Progenitor cell of endocrine pancreas (in vitro differentiated cells): ENCODE measurements at regions not wholly inside any gene's neighbourhood (a gene's known extent, or its start where the extent isn't known, plus 50 kb on each side); places are given as distances from the start of the nearest gene placed in this dataset.

Experiments
- DNase-seq: peaks from one replicate; pipeline ENCODE4 v3.0.0; 2021; ENCODE audit warnings: low spot score; ENCODE audit not compliant: unreplicated experiment
- H3K27ac Mint-ChIP-seq: 2 replicates; pipeline ENCODE4 v1.8.0; 2021; ENCODE audit warnings: mild to moderate bottlenecking, moderate library complexity, mixed read lengths
- H3K27me3 Mint-ChIP-seq: 2 replicates; pipeline ENCODE4 v1.8.0; 2021; ENCODE audit warnings: mixed read lengths
- H3K36me3 Mint-ChIP-seq: 2 replicates; pipeline ENCODE4 v1.8.0; 2022; ENCODE audit warnings: mixed read lengths; ENCODE audit not compliant: insufficient read depth
- H3K4me1 Mint-ChIP-seq: 2 replicates; pipeline ENCODE4 v1.8.0; 2021; ENCODE audit warnings: low read depth, mixed read lengths
- H3K4me3 Mint-ChIP-seq: 2 replicates; pipeline ENCODE4 v1.8.0; 2021; ENCODE audit warnings: low read depth, mild to moderate bottlenecking, moderate library complexity, mixed read lengths
- H3K9me3 Mint-ChIP-seq: 2 replicates; pipeline ENCODE4 v1.8.0; 2021; ENCODE audit warnings: low read depth, mixed read lengths
- CTCF ChIP-seq: fragments of 200-600 bp; sonication (generic); IDR thresholded peaks from one replicate; pipeline ENCODE4 v1.5.0; 2021; ENCODE audit warnings: antibody characterized with exemption, mild to moderate bottlenecking; ENCODE audit not compliant: unreplicated experiment

- Mint-ChIP-seq H3K4me3 (no peak overlapping the region), H3K27me3 (peaks cover 3% of the 10 kb centered on the region), H3K27ac (no peak overlapping the region), H3K9me3 (peaks cover 4% of the 10 kb centered on the region), H3K36me3 (no peaks in the 10 kb centered on the region), H3K4me1 (peaks cover 5% of the 10 kb centered on the region)
- DNase-seq: no peak
- no peak for TF ChIP-seq CTCF
Observed at GRCh38 chr3:150079029-150079739, 108.5 kb upstream of the PFN2 start.

- Mint-ChIP-seq H3K27me3 (peaks cover 11% of the 10 kb centered on the region), H3K4me3 (no peak overlapping the region), H3K4me1 (peaks cover 17% of the 10 kb centered on the region), H3K36me3 (no peaks in the 10 kb centered on the region), H3K9me3 (peaks cover 4% of the 10 kb centered on the region), H3K27ac (no peak overlapping the region)
- no peak for TF ChIP-seq CTCF
- DNase-seq: no peak
Observed at GRCh38 chr3:150077581-150078247, 107.0 kb upstream of the PFN2 start.

GRCh38 chr3:150077107-150077506 is 106.4 kb upstream of the PFN2 start:
- H3K27me3 Mint-ChIP-seq: peaks cover 11% of the 10 kb centered on the region
- peaks cover 21% of the 10 kb centered on the region for H3K4me1 Mint-ChIP-seq
- no peak for DNase-seq
- no peaks in the 10 kb centered on the region for H3K36me3 Mint-ChIP-seq
- no peak overlapping the region for H3K27ac Mint-ChIP-seq
- H3K9me3 Mint-ChIP-seq: peaks cover 4% of the 10 kb centered on the region
- no peak overlapping the region for H3K4me3 Mint-ChIP-seq
- no peak for TF ChIP-seq CTCF

GRCh38 chr3:150076443-150076842 is 105.7 kb upstream of the PFN2 start:
- no peak for TF ChIP-seq CTCF
- Mint-ChIP-seq H3K4me3 (no peak overlapping the region), H3K4me1 (peaks cover 25% of the 10 kb centered on the region), H3K27me3 (peaks cover 11% of the 10 kb centered on the region), H3K9me3 (peaks cover 4% of the 10 kb centered on the region), H3K27ac (no peak overlapping the region), H3K36me3 (no peaks in the 10 kb centered on the region)
- DNase-seq: no peak

- TF ChIP-seq CTCF: no peak
- DNase-seq: no peak
- peaks cover 11% of the 10 kb centered on the region for H3K27me3 Mint-ChIP-seq
- H3K4me1 Mint-ChIP-seq: peaks cover 35% of the 10 kb centered on the region
- H3K36me3 Mint-ChIP-seq: no peaks in the 10 kb centered on the region
- H3K27ac Mint-ChIP-seq: no peak overlapping the region
- H3K9me3 Mint-ChIP-seq: peaks cover 4% of the 10 kb centered on the region
- no peak overlapping the region for H3K4me3 Mint-ChIP-seq
Observed at GRCh38 chr3:150075417-150075865, 104.7 kb upstream of the PFN2 start.
